Trophoblast cell (in vitro differentiated cells and primary cell): ENCODE measurements at regions not wholly inside any gene's neighbourhood (a gene's known extent, or its start where the extent isn't known, plus 50 kb on each side); places are given as distances from the start of the nearest gene placed in this dataset.

Experiments used
- DNase-seq, 2 donors: peaks; one replicate each; pipeline ENCODE4 v3.0.0-alpha.2; 2016
- H2AFZ ChIP-seq: 2 replicates; pipeline ENCODE4 v1.6.1; 2013; ENCODE audit warnings: low read length, moderate library complexity, mild to moderate bottlenecking; ENCODE audit not compliant: insufficient read depth, poor library complexity
- H2AK5ac ChIP-seq: 2 replicates; pipeline ENCODE4 v1.6.1; 2013; ENCODE audit warnings: mild to moderate bottlenecking, low read length
- H2BK120ac ChIP-seq: 2 replicates; pipeline ENCODE4 v1.6.1; 2013; ENCODE audit warnings: low read length, mild to moderate bottlenecking, moderate library complexity; ENCODE audit not compliant: insufficient read depth, poor library complexity
- H2BK12ac ChIP-seq: 2 replicates; pipeline ENCODE4 v1.6.1; 2013; ENCODE audit warnings: mild to moderate bottlenecking, low read length, moderate library complexity
- H2BK5ac ChIP-seq: 2 replicates; pipeline ENCODE4 v1.6.1; 2013; ENCODE audit warnings: low read length, low read depth, moderate library complexity, mild to moderate bottlenecking; ENCODE audit not compliant: poor library complexity
- H3K14ac ChIP-seq: 2 replicates; pipeline ENCODE4 v1.6.1; 2013; ENCODE audit warnings: mild to moderate bottlenecking, low read length
- H3K18ac ChIP-seq: 2 replicates; pipeline ENCODE4 v1.6.1; 2013; ENCODE audit warnings: mild to moderate bottlenecking, low read length
- H3K23ac ChIP-seq: 2 replicates; pipeline ENCODE4 v1.6.1; 2013; ENCODE audit warnings: low read length
- H3K27ac ChIP-seq: 2 replicates; pipeline ENCODE4 v1.5.1; 2013; ENCODE audit warnings: low read depth, mild to moderate bottlenecking, inconsistent platforms, low read length, moderate library complexity
- H3K27me3 ChIP-seq: 2 replicates; pipeline ENCODE4 v1.6.1; 2013; ENCODE audit warnings: inconsistent platforms, mild to moderate bottlenecking, low read length, moderate library complexity; ENCODE audit not compliant: insufficient read depth
- H3K36me3 ChIP-seq, 2 experiments: 1 replicate in 1 of 2; 2 replicates in 1 of 2; pipeline ENCODE4 v1.6.1; 2013; ENCODE audit warnings: low read length in 2 of 2, mild to moderate bottlenecking in 2 of 2, moderate library complexity in 1 of 2; ENCODE audit not compliant: insufficient read depth in 2 of 2, control insufficient read depth in 1 of 2
- H3K4ac ChIP-seq: 2 replicates; pipeline ENCODE4 v1.6.1; 2013; ENCODE audit warnings: low read depth, mild to moderate bottlenecking, low read length, moderate library complexity
- H3K4me1 ChIP-seq, 2 experiments: 1 replicate in 1 of 2; 2 replicates in 1 of 2; pipeline ENCODE4 v1.6.1; 2013; ENCODE audit warnings: low read length in 2 of 2, mild to moderate bottlenecking in 2 of 2, moderate library complexity in 1 of 2; ENCODE audit not compliant: insufficient read depth in 2 of 2, control insufficient read depth in 1 of 2
- H3K4me2 ChIP-seq: 2 replicates; pipeline ENCODE4 v1.6.1; 2013; ENCODE audit warnings: inconsistent platforms, mild to moderate bottlenecking, low read length, moderate library complexity
- H3K4me3 ChIP-seq: 2 replicates; pipeline ENCODE4 v1.5.1; 2013; ENCODE audit warnings: mild to moderate bottlenecking, low read depth, low read length, inconsistent platforms
- H3K79me1 ChIP-seq: one replicate; pipeline ENCODE4 v1.6.1; 2013; ENCODE audit warnings: low read length
- H3K79me2 ChIP-seq: 2 replicates; pipeline ENCODE4 v1.6.1; 2013; ENCODE audit warnings: low read length, mild to moderate bottlenecking; ENCODE audit not compliant: control insufficient read depth, insufficient read depth, poor library complexity
- H3K9ac ChIP-seq: 2 replicates; pipeline ENCODE4 v1.6.1; 2013; ENCODE audit warnings: mild to moderate bottlenecking, low read length
- H3K9me3 ChIP-seq: 2 replicates; pipeline ENCODE4 v1.6.1; 2013; ENCODE audit warnings: low read depth, mild to moderate bottlenecking, control low read depth, inconsistent platforms, low read length; ENCODE audit not compliant: insufficient read depth
- H4K12ac ChIP-seq: 2 replicates; pipeline ENCODE4 v1.6.1; 2013; ENCODE audit warnings: low read depth, mild to moderate bottlenecking, low read length, moderate library complexity
- H4K8ac ChIP-seq: 2 replicates; pipeline ENCODE4 v1.6.1; 2013; ENCODE audit warnings: low read depth, mild to moderate bottlenecking, low read length, moderate library complexity
- H4K91ac ChIP-seq: one replicate; pipeline ENCODE4 v1.6.1; 2013; ENCODE audit warnings: low read depth, mild to moderate bottlenecking, low read length, moderate library complexity
- WGBS: extraction: QIAGEN DNeasy Blood & Tissue Kit; methylation state at CpG from one replicate; pipeline ENCODE4 v1.1.7; 2013; ENCODE audit warnings: missing lambda C conversion rate; ENCODE audit not compliant: insufficient read length, insufficient coverage; ENCODE audit errors: extremely low coverage; 5-methylcytosine and 5-hydroxymethylcytosine counted together

GRCh38 chr6:16973051-16973450 is 128.8 kb upstream of the STMND1 start:
- DNase-seq: no peak
- H4K12ac ChIP-seq: no peak overlapping the region
- H3K23ac ChIP-seq: no peak overlapping the region
- no peak overlapping the region for H4K8ac ChIP-seq
- no peaks in the 10 kb centered on the region for H3K79me1 ChIP-seq
- no peak overlapping the region for H2BK5ac ChIP-seq
- no peaks in the 10 kb centered on the region for H3K79me2 ChIP-seq
- WGBS: no CpG with 5 or more reads among the region's 5 CpGs
- H3K9ac ChIP-seq: no peak overlapping the region
- no peak overlapping the region for H2AK5ac ChIP-seq
- no peak overlapping the region for H4K91ac ChIP-seq
- H3K4me3 ChIP-seq: no peak overlapping the region
- no peaks in the 10 kb centered on the region for H3K4me1 ChIP-seq
- H3K4ac ChIP-seq: no peak overlapping the region
- H3K14ac ChIP-seq: no peak overlapping the region
- H2AFZ ChIP-seq: no peak overlapping the region
- H2BK12ac ChIP-seq: no peak overlapping the region
- H3K27ac ChIP-seq: no peak overlapping the region
- H3K4me2 ChIP-seq: no peak overlapping the region
- no peak overlapping the region for H3K18ac ChIP-seq
- H2BK120ac ChIP-seq: no peak overlapping the region
- no peaks in the 10 kb centered on the region for H3K27me3 ChIP-seq
- no peaks in the 10 kb centered on the region for H3K36me3 ChIP-seq
- no peaks in the 10 kb centered on the region for H3K9me3 ChIP-seq

GRCh38 chr6:16972535-16972934 is 129.3 kb upstream of the STMND1 start:
- no peak overlapping the region for H3K23ac ChIP-seq
- no peak overlapping the region for H3K27ac ChIP-seq
- no peaks in the 10 kb centered on the region for H3K36me3 ChIP-seq
- no peaks in the 10 kb centered on the region for H3K79me2 ChIP-seq
- H2AFZ ChIP-seq: no peak overlapping the region
- H4K12ac ChIP-seq: no peak overlapping the region
- no peak overlapping the region for H3K4ac ChIP-seq
- WGBS: no CpG with 5 or more reads among the region's 2 CpGs
- H4K8ac ChIP-seq: no peak overlapping the region
- H3K4me3 ChIP-seq: no peak overlapping the region
- no peaks in the 10 kb centered on the region for H3K27me3 ChIP-seq
- H3K14ac ChIP-seq: no peak overlapping the region
- no peak overlapping the region for H3K9ac ChIP-seq
- no peaks in the 10 kb centered on the region for H3K79me1 ChIP-seq
- no peaks in the 10 kb centered on the region for H3K4me1 ChIP-seq
- no peak overlapping the region for H2BK12ac ChIP-seq
- no peak overlapping the region for H3K4me2 ChIP-seq
- no peak overlapping the region for H2AK5ac ChIP-seq
- no peaks in the 10 kb centered on the region for H3K9me3 ChIP-seq
- H4K91ac ChIP-seq: no peak overlapping the region
- no peak for DNase-seq
- H3K18ac ChIP-seq: no peak overlapping the region
- H2BK5ac ChIP-seq: no peak overlapping the region
- H2BK120ac ChIP-seq: no peak overlapping the region

GRCh38 chr6:16969699-16970655 is 131.9 kb upstream of the STMND1 start:
- H3K4ac ChIP-seq: no peak overlapping the region
- H3K79me2 ChIP-seq: no peaks in the 10 kb centered on the region
- H2BK5ac ChIP-seq: no peak overlapping the region
- H3K27ac ChIP-seq: no peak overlapping the region
- H3K23ac ChIP-seq: no peak overlapping the region
- H2AFZ ChIP-seq: no peak overlapping the region
- no peak for DNase-seq
- no peaks in the 10 kb centered on the region for H3K36me3 ChIP-seq
- no peak overlapping the region for H3K14ac ChIP-seq
- no peak overlapping the region for H3K4me3 ChIP-seq
- no peaks in the 10 kb centered on the region for H3K9me3 ChIP-seq
- no peak overlapping the region for H3K9ac ChIP-seq
- no peaks in the 10 kb centered on the region for H3K79me1 ChIP-seq
- H3K27me3 ChIP-seq: no peaks in the 10 kb centered on the region
- H3K4me1 ChIP-seq: no peaks in the 10 kb centered on the region
- WGBS: no CpG with 5 or more reads among the region's 4 CpGs
- no peak overlapping the region for H2BK12ac ChIP-seq
- H2BK120ac ChIP-seq: no peak overlapping the region
- no peak overlapping the region for H2AK5ac ChIP-seq
- H4K8ac ChIP-seq: no peak overlapping the region
- no peak overlapping the region for H3K4me2 ChIP-seq
- H3K18ac ChIP-seq: no peak overlapping the region
- no peak overlapping the region for H4K91ac ChIP-seq
- H4K12ac ChIP-seq: no peak overlapping the region

GRCh38 chr6:16968101-16968500 is 133.7 kb upstream of the STMND1 start:
- Histone ChIP-seq H3K36me3 (no peaks in the 10 kb centered on the region), H3K27me3 (no peaks in the 10 kb centered on the region), H2AFZ (no peak overlapping the region), H3K14ac (no peak overlapping the region), H3K18ac (no peak overlapping the region), H3K4ac (no peak overlapping the region), H3K9ac (no peak overlapping the region), H3K4me2 (no peak overlapping the region), H3K27ac (no peak overlapping the region), H3K4me3 (no peak overlapping the region), H2BK12ac (no peak overlapping the region), H2BK120ac (no peak overlapping the region), H4K12ac (no peak overlapping the region), H3K23ac (no peak overlapping the region), H3K79me2 (no peaks in the 10 kb centered on the region), H4K91ac (no peak overlapping the region), H2AK5ac (no peak overlapping the region), H3K9me3 (no peaks in the 10 kb centered on the region), H3K79me1 (no peaks in the 10 kb centered on the region), H2BK5ac (no peak overlapping the region), H3K4me1 (peaks cover 0 to 4% of the 10 kb centered on the region in 2 experiments), H4K8ac (no peak overlapping the region)
- no peak for DNase-seq
- WGBS: no CpG with 5 or more reads among the region's 5 CpGs
